Epithelial cell of proximal tubule (primary cell): ENCODE measurements at regions not wholly inside any gene's neighbourhood (a gene's known extent, or its start where the extent isn't known, plus 50 kb on each side); places are given as distances from the start of the nearest gene placed in this dataset.

Experiments used
- DNase-seq: peaks from one replicate; pipeline ENCODE4 v3.0.0-alpha.2; 2011; ENCODE audit warnings: low read depth
- H3K4me3 ChIP-seq: 2 replicates; pipeline ENCODE4 v1.5.1; 2011; ENCODE audit warnings: low read depth, mild to moderate bottlenecking, low read length
- TF ChIP-seq, protein P1 (sequence below): conservative IDR thresholded peaks from 2 replicates; pipeline ENCODE4 v1.5.1; 2012; ENCODE audit warnings: low read depth, mild to moderate bottlenecking, low read length

DNA sequence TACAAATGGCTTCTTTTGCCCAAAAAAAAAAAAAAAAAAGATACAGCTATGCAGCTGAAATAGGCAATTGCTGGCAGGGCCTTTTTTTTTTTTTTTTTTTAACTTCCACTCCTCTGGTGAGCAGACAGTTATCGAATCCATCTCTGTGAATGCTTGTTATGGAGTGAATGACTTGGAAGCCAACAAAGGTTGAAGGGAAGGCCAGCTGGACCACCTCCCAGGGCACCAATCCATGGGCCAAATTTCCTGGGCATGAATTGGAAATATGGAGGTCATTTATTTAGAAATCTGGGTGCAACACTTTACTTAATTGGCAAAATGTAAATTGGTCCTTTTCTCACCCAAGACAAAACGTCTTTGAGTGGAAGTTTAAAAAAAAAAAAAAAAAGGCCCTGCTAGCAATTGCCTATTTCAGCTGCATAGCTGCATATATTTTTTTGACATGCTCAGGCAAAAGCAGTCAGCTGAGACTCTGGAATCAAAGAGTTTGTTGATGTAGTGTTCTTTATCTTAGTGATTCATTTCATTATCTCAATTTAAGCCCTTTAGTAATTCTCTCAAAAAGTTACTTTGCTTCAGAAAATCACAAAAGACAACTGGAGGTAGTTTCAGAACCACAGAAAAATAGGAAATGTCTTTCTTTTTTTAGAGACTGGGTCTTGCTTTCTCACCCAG, 392.2 kb upstream of the KLF4 start:
- DNase-seq, result no peak
- TF ChIP-seq, protein P1, sequence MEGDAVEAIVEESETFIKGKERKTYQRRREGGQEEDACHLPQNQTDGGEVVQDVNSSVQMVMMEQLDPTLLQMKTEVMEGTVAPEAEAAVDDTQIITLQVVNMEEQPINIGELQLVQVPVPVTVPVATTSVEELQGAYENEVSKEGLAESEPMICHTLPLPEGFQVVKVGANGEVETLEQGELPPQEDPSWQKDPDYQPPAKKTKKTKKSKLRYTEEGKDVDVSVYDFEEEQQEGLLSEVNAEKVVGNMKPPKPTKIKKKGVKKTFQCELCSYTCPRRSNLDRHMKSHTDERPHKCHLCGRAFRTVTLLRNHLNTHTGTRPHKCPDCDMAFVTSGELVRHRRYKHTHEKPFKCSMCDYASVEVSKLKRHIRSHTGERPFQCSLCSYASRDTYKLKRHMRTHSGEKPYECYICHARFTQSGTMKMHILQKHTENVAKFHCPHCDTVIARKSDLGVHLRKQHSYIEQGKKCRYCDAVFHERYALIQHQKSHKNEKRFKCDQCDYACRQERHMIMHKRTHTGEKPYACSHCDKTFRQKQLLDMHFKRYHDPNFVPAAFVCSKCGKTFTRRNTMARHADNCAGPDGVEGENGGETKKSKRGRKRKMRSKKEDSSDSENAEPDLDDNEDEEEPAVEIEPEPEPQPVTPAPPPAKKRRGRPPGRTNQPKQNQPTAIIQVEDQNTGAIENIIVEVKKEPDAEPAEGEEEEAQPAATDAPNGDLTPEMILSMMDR, result no peak

DNA sequence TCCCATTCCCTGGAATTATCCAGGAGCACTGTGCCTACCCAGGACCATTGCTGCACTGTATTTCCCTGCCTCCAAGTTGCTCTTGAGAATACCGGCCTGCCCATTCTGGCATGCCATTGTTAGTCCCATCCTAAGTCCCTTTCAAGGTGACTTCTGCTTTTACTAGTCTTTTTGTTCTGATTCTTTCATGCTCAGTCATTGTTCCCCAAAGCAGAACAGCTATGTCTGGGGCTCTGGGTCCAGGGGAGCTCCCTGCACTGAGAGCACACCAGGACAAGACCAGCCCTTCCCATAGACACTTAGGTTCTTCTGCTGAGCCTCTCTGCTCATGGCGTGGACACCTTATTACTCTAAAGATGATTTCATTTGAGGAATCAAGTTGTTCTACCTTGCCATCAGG, 388.9 kb upstream of the KLF4 start:
- TF ChIP-seq, protein P1, result no peak
- no peak for DNase-seq
- H3K4me3 ChIP-seq, result no peak overlapping the region

More for the DNA sequence above, 392.2 kb upstream of the KLF4 start:
- H3K4me3 ChIP-seq, result no peak overlapping the region

DNA sequence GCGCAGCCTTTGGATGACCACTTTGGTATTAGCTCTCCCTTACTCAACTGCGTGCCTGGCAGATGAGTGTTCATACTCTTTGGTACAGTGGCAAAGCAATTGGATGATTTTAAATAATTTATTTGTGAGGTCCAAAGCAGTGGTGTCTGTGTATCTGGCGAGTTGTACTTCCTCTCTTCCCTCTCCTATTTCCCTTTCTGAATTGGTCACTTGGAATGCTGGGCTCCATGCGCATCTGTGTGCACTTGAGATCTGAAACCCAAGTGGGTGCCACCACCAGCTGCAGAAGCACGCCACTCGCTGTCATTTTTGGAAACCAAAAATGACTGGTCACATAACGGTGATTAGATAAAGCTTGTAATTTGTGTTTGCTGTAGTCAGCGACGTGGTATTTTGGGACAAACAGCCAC, 386.0 kb upstream of the KLF4 start:
- TF ChIP-seq, protein P1, result no peak
- DNase-seq, result no peak
- no peak overlapping the region for H3K4me3 ChIP-seq

DNA sequence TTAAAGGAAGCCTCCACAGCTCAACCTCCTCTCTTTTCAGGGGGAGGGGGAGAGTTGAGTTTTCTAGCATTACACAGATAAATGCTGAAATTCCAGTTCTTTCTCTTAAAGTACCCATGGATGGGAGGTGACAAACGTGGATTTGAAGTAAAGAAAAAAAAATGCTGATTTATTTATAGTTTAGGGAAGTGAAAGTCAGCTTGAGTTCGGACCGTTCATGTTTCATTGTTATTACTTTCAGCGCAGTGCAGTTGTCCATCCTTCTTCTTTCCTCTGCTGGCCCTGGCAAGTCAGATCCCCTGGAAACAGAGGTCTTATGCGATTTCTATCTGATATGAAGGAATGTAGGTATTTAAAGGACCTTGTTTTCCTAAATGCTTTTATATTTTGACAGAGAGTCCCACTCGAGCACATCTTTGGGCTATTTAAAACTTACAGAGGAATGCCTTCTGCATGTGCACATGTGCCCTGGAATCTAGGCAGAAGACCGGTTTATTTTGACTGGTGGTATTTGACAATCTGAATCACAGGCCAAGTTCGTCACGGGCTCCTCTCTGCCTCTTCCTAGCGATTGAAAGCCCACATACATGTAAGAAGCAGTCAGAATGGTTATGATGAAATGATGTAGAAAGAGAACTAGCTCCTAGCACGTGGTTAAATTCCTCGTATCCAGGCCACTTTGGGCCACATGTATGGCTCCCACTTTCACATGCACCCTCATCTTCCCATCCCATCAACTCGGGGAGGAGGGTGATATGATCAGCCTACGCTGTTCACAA, 385.2 kb upstream of the KLF4 start:
- no peak overlapping the region for H3K4me3 ChIP-seq
- no peak for DNase-seq
- TF ChIP-seq, protein P1, result no peak

DNA sequence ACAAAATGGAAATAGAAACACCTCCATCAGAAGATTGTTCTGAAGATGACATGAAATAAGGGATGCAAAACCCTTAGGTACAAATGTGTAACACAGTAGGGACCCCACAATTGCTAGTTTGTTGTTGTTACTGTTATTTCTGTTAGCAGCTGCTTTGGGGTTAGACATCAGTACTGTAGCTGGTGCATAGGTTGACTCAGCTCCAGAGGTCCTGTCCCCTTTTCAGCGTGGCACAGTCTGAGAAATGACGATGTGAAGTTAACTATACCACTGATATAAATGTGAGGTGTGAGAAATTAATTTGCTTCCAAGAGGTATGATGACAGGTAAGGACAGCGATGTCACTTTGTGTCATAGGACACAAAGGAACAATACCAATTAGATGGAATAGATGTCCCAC, 384.6 kb upstream of the KLF4 start:
- no peak for DNase-seq

DNA sequence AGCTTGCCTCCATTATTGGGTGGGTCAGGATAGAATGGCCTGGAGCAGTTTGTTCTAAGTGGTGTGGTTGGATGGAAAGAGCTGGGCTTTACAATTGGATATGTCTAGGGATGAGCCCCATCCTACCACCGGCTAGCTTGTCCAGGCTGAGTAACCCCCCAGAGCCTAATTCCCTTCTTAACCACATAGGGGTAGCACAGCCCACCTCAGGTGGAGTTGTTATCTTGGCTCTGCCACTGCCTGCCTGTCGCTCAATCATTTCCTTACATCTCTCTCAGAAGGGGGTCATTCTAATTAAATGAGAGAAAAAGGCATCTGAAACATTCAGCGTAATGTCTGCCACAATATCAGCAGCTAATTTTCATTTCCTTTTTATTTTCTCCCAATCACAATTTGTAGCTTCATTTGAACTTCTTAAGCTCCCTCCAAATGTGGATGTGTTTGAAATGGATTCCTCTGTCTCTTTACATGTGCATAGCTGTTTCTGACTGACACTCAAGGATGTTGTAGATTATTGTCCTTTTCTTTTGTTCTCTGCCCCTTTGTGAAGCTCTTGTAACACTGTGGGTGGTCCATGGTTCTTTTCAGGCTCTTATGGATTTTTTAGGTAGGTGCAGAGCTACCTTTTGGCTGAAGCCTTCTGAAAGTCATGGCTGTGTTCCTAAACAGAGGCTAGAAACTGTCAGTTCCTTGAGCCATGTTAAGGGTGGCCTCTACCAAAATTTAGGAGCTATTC, 383.1 kb upstream of the KLF4 start:
- TF ChIP-seq, protein P1, result no peak

More for the DNA sequence above, 384.6 kb upstream of the KLF4 start:
- TF ChIP-seq, protein P1, result no peak
- no peak overlapping the region for H3K4me3 ChIP-seq

More for the DNA sequence above, 383.1 kb upstream of the KLF4 start:
- DNase-seq, result no peak
- no peak overlapping the region for H3K4me3 ChIP-seq
